ENCODE measurements at regions not wholly inside any gene's neighbourhood (a gene's known extent, or its start where the extent isn't known, plus 50 kb on each side); places are given as distances from the start of the nearest gene placed in this dataset.

GRCh38 chr13:54513254-54513653, 1484.6 kb downstream of the OLFM4 start:
- no peak for TF ChIP-seq POLR2A (IDR thresholded peaks at IDR 0.05)
- no peak for TF ChIP-seq CTCF (IDR thresholded peaks at IDR 0.05)

Measured in Peyer's patch (tissue), 4 donors.